ENCODE measurements at regions not wholly inside any gene's neighbourhood (a gene's known extent, or its start where the extent isn't known, plus 50 kb on each side); places are given as distances from the start of the nearest gene placed in this dataset.

- TF ChIP-seq ZFX (IDR thresholded peaks at IDR 0.05), result no peak
- TF ChIP-seq, protein P1, sequence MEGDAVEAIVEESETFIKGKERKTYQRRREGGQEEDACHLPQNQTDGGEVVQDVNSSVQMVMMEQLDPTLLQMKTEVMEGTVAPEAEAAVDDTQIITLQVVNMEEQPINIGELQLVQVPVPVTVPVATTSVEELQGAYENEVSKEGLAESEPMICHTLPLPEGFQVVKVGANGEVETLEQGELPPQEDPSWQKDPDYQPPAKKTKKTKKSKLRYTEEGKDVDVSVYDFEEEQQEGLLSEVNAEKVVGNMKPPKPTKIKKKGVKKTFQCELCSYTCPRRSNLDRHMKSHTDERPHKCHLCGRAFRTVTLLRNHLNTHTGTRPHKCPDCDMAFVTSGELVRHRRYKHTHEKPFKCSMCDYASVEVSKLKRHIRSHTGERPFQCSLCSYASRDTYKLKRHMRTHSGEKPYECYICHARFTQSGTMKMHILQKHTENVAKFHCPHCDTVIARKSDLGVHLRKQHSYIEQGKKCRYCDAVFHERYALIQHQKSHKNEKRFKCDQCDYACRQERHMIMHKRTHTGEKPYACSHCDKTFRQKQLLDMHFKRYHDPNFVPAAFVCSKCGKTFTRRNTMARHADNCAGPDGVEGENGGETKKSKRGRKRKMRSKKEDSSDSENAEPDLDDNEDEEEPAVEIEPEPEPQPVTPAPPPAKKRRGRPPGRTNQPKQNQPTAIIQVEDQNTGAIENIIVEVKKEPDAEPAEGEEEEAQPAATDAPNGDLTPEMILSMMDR (conservative IDR thresholded peaks at IDR 0.05), result no peak
- no peak overlapping the region for H3K27ac ChIP-seq
Observed at GRCh38 chr2:857081-857480, 93.6 kb upstream of the SNTG2 start.

DNA sequence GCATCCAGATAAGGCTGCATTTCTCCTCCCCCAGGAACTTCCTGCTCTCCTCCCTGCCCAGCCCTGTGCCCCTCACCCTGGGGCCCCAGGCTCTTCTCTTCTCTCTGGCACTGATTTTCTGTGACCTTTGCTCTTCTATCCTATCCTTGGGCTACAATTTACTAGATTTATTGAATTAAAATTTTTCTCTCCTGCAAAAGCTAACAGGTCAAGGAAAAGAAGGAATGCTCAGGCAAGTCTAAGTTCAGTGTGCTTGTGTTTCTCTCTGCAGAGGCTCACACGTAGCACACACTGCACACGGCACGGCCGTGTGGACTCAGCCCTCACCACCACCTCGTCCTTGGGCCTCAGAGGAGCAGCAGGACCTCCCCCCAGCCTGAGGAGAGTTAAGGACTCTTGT is 94.2 kb upstream of the SNTG2 start:
- no peak overlapping the region for H3K27ac ChIP-seq
- no peak for TF ChIP-seq ZFX (IDR thresholded peaks at IDR 0.05)
- TF ChIP-seq, protein P1 (conservative IDR thresholded peaks at IDR 0.05), result no peak

- TF ChIP-seq, protein P1 (conservative IDR thresholded peaks at IDR 0.05), result no peak
- TF ChIP-seq ZFX (IDR thresholded peaks at IDR 0.05), result no peak
- H3K27ac ChIP-seq, result no peak overlapping the region
Observed at GRCh38 chr2:856041-856440, 94.6 kb upstream of the SNTG2 start.

DNA sequence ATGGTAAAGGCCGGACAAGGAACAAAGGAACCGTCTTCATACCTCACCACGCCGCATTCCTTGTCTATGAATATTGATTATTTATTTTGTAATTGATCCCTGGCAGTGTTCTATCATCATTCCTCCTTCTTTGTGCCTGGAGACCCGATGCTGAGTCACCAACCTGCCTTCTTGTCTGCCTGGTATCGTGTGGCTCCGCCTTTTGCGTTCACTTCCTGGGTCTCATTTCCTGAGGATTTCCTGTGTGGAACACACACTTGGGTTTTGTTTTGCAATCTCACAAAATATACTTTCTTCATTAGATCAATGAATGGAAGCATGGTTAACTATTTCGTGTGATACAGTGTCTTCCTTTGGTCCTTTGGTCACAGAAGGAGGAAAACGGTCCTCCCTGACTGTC is 95.5 kb upstream of the SNTG2 start:
- H3K27ac ChIP-seq, result no peak overlapping the region
- TF ChIP-seq, protein P1 (conservative IDR thresholded peaks at IDR 0.05), result no peak
- no peak for TF ChIP-seq ZFX (IDR thresholded peaks at IDR 0.05)

DNA sequence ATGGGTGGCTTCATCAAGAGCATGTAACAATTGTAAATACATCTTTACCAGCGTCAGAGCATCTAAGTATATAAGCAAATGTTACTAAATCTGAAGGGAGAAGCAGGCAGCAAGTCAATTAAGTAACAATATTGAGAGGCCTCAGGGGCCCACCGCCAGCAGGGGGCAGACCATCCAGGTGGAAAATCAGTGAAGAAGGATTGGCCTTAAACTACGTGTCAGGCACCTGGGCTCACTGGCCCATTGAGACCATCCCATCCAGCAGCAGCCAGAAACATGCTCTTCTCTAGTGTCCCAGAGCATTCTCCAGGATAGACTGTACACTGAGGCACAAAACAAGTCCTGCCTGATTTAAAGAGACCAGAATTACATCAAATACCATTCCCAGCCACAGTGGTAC is 96.2 kb upstream of the SNTG2 start:
- no peak overlapping the region for H3K27ac ChIP-seq
- no peak for TF ChIP-seq ZFX (IDR thresholded peaks at IDR 0.05)
- TF ChIP-seq, protein P1 (conservative IDR thresholded peaks at IDR 0.05), result peak; percentile 81

DNA sequence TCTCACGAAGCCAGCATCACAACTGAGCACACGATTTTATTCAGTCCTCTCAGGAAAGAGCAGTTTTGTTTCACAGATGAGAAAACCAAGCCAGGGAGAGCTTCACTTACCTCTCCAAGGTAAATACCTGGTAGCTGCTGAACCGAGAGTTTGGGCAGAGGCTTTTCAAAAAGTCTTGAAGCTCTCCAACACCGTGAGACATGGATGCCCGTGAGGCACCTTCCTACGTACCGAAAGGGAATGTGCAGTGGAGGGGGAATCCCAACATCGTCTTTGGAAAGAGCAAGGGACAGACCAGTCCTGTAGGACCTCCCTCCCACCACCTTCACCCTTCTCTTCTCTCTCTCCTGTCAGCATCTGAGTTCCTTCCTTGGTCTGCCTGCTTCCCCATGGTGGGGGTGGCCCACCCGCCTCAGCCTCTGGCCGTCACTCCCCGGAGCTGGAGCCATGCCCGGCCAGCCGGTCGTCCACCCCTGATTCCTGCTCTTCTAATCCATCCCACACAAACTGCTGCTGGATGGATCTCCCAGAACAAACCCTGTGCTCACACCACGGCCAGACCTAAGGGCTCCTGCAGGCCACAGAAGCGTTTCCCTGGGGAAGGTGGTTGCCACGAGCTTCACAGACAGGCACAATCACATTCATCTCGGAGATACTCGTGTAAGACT is 97.3 kb upstream of the SNTG2 start:
- H3K27ac ChIP-seq, result no peak overlapping the region
- TF ChIP-seq ZFX (IDR thresholded peaks at IDR 0.05), result no peak
- TF ChIP-seq, protein P1 (conservative IDR thresholded peaks at IDR 0.05), result no peak

DNA sequence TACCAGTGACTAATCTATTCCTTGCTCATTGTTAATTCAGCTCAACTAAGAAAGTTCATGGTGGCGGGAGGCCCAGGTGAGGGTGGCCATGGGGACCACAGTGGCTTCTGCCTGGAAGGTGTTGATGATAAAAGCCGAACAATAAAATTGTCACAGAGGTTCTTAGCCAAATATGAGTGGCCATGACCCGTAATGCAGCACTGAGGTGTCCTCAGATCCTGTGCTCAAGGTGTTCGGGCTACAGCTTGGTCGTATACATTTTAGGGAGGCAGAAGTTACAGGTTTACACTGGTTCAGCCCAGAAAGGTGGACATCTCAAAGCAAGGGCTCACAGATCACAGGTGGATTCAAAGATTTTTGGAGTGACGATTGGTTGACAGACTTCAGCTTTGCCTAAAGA is 98.5 kb upstream of the SNTG2 start:
- TF ChIP-seq, protein P1 (conservative IDR thresholded peaks at IDR 0.05), result no peak
- TF ChIP-seq ZFX (IDR thresholded peaks at IDR 0.05), result no peak

More for the DNA sequence above, 98.5 kb upstream of the SNTG2 start:
- no peak overlapping the region for H3K27ac ChIP-seq
